ENCODE measurements at regions not wholly inside any gene's neighbourhood (a gene's known extent, or its start where the extent isn't known, plus 50 kb on each side); places are given as distances from the start of the nearest gene placed in this dataset.

DNA sequence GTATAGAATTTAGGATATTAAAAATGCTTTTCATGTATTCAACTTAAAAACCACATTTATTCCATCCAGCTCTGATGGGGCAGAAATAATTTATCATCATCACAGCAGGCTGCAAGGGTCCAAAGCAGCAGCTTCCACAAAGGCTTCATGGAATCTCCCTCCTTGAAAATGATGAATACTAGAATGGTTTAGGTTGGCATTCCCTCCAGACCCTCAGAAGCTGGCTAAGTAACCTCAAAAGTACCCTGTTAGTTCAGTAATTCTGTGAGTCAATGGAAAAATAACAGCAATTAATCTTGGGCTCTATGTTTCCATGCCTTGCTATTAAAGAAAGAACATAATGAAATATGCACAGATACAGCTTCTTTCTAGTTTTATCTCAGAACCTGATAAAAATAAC, 594.9 kb upstream of the DIPK2B start:
- no peak overlapping the region for H3K4me3 ChIP-seq
- H3F3A ChIP-seq (ENCODE audit: low read depth): no peaks in the 10 kb centered on the region
- H3K27ac ChIP-seq: no peak overlapping the region
- Mint-ChIP-seq H3K9me3 (peaks cover 24% of the 10 kb centered on the region), H3K36me3 (peaks cover 27% of the 10 kb centered on the region), H3K4me3 (no peak overlapping the region), H3K27me3 (ENCODE audit: insufficient read depth, low read depth) (no peaks in the 10 kb centered on the region), H3K4me1 (peaks cover 6% of the 10 kb centered on the region), H3K27ac (no peak overlapping the region)
- H3K4me1 ChIP-seq: no peaks in the 10 kb centered on the region
- H3K27me3 ChIP-seq: no peaks in the 10 kb centered on the region
- H3K9ac ChIP-seq: no peak overlapping the region
- peaks cover 12% of the 10 kb centered on the region for H4K20me1 ChIP-seq (ENCODE audit: low read depth)
- peaks cover 100% of the 10 kb centered on the region for H3K79me2 ChIP-seq (ENCODE audit: low read depth)
- TF ChIP-seq, protein P1, sequence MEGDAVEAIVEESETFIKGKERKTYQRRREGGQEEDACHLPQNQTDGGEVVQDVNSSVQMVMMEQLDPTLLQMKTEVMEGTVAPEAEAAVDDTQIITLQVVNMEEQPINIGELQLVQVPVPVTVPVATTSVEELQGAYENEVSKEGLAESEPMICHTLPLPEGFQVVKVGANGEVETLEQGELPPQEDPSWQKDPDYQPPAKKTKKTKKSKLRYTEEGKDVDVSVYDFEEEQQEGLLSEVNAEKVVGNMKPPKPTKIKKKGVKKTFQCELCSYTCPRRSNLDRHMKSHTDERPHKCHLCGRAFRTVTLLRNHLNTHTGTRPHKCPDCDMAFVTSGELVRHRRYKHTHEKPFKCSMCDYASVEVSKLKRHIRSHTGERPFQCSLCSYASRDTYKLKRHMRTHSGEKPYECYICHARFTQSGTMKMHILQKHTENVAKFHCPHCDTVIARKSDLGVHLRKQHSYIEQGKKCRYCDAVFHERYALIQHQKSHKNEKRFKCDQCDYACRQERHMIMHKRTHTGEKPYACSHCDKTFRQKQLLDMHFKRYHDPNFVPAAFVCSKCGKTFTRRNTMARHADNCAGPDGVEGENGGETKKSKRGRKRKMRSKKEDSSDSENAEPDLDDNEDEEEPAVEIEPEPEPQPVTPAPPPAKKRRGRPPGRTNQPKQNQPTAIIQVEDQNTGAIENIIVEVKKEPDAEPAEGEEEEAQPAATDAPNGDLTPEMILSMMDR (IDR thresholded peaks at IDR 0.05): no peak
- no peak for TF ChIP-seq EZH2 (IDR thresholded peaks at IDR 0.05)
- TF ChIP-seq EZH2phosphoT487 (IDR thresholded peaks at IDR 0.05): no peak
- peaks cover 5% of the 10 kb centered on the region for H3K36me3 ChIP-seq
- H3K9me3 ChIP-seq (ENCODE audit: low read depth): peaks cover 22% of the 10 kb centered on the region
- no peak for DNase-seq (ENCODE audit: low spot score)
- H2AFZ ChIP-seq (replicated peaks): no peak overlapping the region
- H3K4me2 ChIP-seq: no peak overlapping the region

DNA sequence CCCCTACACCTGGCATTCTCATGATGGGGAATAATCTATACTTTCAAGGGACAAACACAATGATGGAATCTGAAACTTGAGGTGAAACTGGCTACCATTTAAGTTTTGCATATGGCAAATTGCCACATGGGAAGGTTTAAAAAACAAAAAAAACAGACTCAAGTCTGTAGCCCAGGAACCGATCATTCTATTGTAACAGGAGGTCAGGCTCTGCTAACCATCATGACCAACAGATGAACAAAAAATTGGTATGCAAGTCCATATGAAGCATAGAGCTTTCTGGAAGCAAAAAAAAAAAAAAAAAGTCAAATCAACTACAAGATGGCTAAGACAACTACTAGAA, 594.3 kb upstream of the DIPK2B start:
- Histone ChIP-seq H3K27ac (no peak overlapping the region), H3K27me3 (no peaks in the 10 kb centered on the region), H2AFZ (replicated peaks) (no peak overlapping the region), H3K9me3 (ENCODE audit: low read depth) (peaks cover 22% of the 10 kb centered on the region), H3K4me2 (no peak overlapping the region), H4K20me1 (ENCODE audit: low read depth) (peaks cover 12% of the 10 kb centered on the region), H3K79me2 (ENCODE audit: low read depth) (peaks cover 100% of the 10 kb centered on the region), H3K9ac (no peak overlapping the region), H3F3A (ENCODE audit: low read depth) (no peaks in the 10 kb centered on the region), H3K4me3 (no peak overlapping the region), H3K4me1 (no peaks in the 10 kb centered on the region), H3K36me3 (peaks cover 5% of the 10 kb centered on the region)
- TF ChIP-seq, protein P1 (IDR thresholded peaks at IDR 0.05): no peak
- TF ChIP-seq EZH2phosphoT487 (IDR thresholded peaks at IDR 0.05): no peak
- no peak for TF ChIP-seq EZH2 (IDR thresholded peaks at IDR 0.05)
- Mint-ChIP-seq H3K27me3 (ENCODE audit: insufficient read depth, low read depth) (no peaks in the 10 kb centered on the region), H3K36me3 (peaks cover 27% of the 10 kb centered on the region), H3K9me3 (peaks cover 27% of the 10 kb centered on the region), H3K27ac (no peak overlapping the region), H3K4me1 (peaks cover 6% of the 10 kb centered on the region), H3K4me3 (no peak overlapping the region)
- DNase-seq (ENCODE audit: low spot score): no peak

DNA sequence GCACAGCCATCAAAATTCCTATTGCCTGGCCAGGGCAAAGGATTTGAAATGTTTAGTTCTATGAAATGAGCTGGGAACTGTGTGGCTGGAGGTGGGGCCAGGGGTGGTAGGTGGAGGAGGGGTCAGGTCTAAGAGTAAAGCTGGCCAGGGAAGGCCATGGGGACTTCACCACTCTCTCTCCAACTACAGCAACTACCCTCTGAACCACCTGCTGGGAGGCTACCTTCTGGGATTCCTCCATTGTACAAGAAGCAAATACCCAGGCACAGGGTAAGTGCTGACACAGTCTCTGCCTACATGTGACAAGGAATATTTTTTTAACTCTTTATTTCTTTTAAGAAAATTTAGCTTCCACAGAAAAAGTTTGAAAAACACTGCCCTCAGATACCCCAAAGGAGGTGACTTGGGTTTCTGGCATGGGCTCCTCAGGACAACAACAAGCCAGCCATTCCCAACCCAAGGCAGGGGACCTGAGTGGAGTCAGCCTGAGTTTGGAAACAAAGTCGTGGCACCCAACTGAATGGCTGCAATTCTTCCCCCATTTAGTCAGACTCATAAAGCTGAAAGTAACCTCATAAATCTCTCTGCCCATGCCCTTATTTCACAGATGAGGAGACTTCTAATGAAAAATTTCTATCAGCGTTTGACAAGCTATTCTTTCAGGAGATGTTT, 593.8 kb upstream of the DIPK2B start:
- no peaks in the 10 kb centered on the region for H3F3A ChIP-seq (ENCODE audit: low read depth)
- no peak overlapping the region for H3K27ac ChIP-seq
- H3K4me2 ChIP-seq: no peak overlapping the region
- Mint-ChIP-seq H3K27me3 (ENCODE audit: insufficient read depth, low read depth) (no peaks in the 10 kb centered on the region), H3K4me1 (peaks cover 6% of the 10 kb centered on the region), H3K36me3 (peaks cover 27% of the 10 kb centered on the region), H3K4me3 (no peak overlapping the region), H3K9me3 (peaks cover 27% of the 10 kb centered on the region), H3K27ac (no peak overlapping the region)
- TF ChIP-seq EZH2phosphoT487 (IDR thresholded peaks at IDR 0.05) (no peak), EZH2 (IDR thresholded peaks at IDR 0.05) (no peak)
- TF ChIP-seq, protein P1 (IDR thresholded peaks at IDR 0.05): no peak
- H3K4me3 ChIP-seq: no peak overlapping the region
- H4K20me1 ChIP-seq (ENCODE audit: low read depth): peaks cover 12% of the 10 kb centered on the region
- H3K79me2 ChIP-seq (ENCODE audit: low read depth): peaks cover 100% of the 10 kb centered on the region
- H3K4me1 ChIP-seq: no peaks in the 10 kb centered on the region
- no peaks in the 10 kb centered on the region for H3K27me3 ChIP-seq
- H3K9ac ChIP-seq: no peak overlapping the region
- H3K36me3 ChIP-seq: peaks cover 5% of the 10 kb centered on the region
- H2AFZ ChIP-seq (replicated peaks): no peak overlapping the region
- DNase-seq (ENCODE audit: low spot score): no peak
- H3K9me3 ChIP-seq (ENCODE audit: low read depth): peaks cover 22% of the 10 kb centered on the region

Data from neural progenitor cell (in vitro differentiated cells).